GM23248 (cell line): ENCODE measurements at regions not wholly inside any gene's neighbourhood (a gene's known extent, or its start where the extent isn't known, plus 50 kb on each side); places are given as distances from the start of the nearest gene placed in this dataset.
A peak's percentile ranks its signal among the peaks of the same experiment; 100 is the strongest.

Experiments
- DNase-seq: peaks from one replicate; pipeline ENCODE4 v3.0.0-alpha.2; 2015
- H2AFZ ChIP-seq: fragments of 200-600 bp; sonication (generic); 2 replicates; pipeline ENCODE4 v1.6.1; 2016; ENCODE audit warnings: antibody characterized with exemption
- H3F3A ChIP-seq: fragments of 200-600 bp; sonication (generic); 2 replicates; pipeline ENCODE4 v1.6.1; 2016; ENCODE audit warnings: mild to moderate bottlenecking, antibody characterized with exemption, mixed run types; ENCODE audit not compliant: insufficient read depth
- H3K27ac ChIP-seq: fragments of 200-600 bp; sonication (generic); 2 replicates; pipeline ENCODE4 v1.5.1; 2016; ENCODE audit warnings: mild to moderate bottlenecking
- H3K27me3 ChIP-seq: fragments of 200-600 bp; sonication (generic); replicated peaks from 2 replicates; pipeline ENCODE4 v1.6.1; 2016; ENCODE audit warnings: mild to moderate bottlenecking; ENCODE audit not compliant: insufficient read depth
- H3K36me3 ChIP-seq: fragments of 200-600 bp; sonication (generic); 2 replicates; pipeline ENCODE4 v1.6.1; 2016; ENCODE audit warnings: low read depth, mild to moderate bottlenecking
- H3K4me1 ChIP-seq: fragments of 200-600 bp; sonication (generic); 2 replicates; pipeline ENCODE4 v1.6.1; 2016; ENCODE audit warnings: mild to moderate bottlenecking; ENCODE audit not compliant: insufficient read depth
- H3K4me2 ChIP-seq: fragments of 200-600 bp; sonication (generic); one replicate; pipeline ENCODE4 v1.6.1; 2016; ENCODE audit warnings: mild to moderate bottlenecking; ENCODE audit not compliant: unreplicated experiment
- H3K4me3 ChIP-seq: fragments of 200-600 bp; sonication (generic); 2 replicates; pipeline ENCODE4 v1.5.1; 2016; ENCODE audit warnings: mild to moderate bottlenecking
- H3K79me2 ChIP-seq: fragments of 200-600 bp; sonication (generic); 2 replicates; pipeline ENCODE4 v1.6.1; 2016; ENCODE audit warnings: mild to moderate bottlenecking; ENCODE audit not compliant: insufficient read depth
- H3K9ac ChIP-seq: fragments of 200-600 bp; sonication (generic); 2 replicates; pipeline ENCODE4 v1.6.1; 2016; ENCODE audit warnings: mild to moderate bottlenecking
- H3K9me2 ChIP-seq: fragments of 200-600 bp; sonication (generic); 2 replicates; pipeline ENCODE4 v1.6.1; 2016; ENCODE audit warnings: mixed run types, mild to moderate bottlenecking, moderate library complexity; ENCODE audit not compliant: insufficient read depth
- H3K9me3 ChIP-seq: fragments of 200-600 bp; sonication (generic); one replicate; pipeline ENCODE4 v1.6.1; 2017; ENCODE audit warnings: low read depth
- H4K20me1 ChIP-seq: fragments of 200-600 bp; sonication (generic); 2 replicates; pipeline ENCODE4 v1.6.0; 2016; ENCODE audit not compliant: insufficient read depth
- EZH2 ChIP-seq: fragments of 200-600 bp; sonication (generic); IDR thresholded peaks from 2 replicates; pipeline ENCODE4 v1.6.1; 2018; ENCODE audit warnings: antibody characterized with exemption, mild to moderate bottlenecking; ENCODE audit not compliant: insufficient read depth, poor library complexity, severe bottlenecking
- EZH2phosphoT487 ChIP-seq: fragments of 200-600 bp; sonication (generic); IDR thresholded peaks from 2 replicates; pipeline ENCODE4 v1.6.1; 2018; ENCODE audit warnings: antibody characterized with exemption, moderate library complexity, mild to moderate bottlenecking, low read depth; ENCODE audit not compliant: insufficient read depth
- WGBS, 2 experiments: methylation state at CpG; one replicate each; pipeline ENCODE4 v1.1.6; 2015 to 2017; ENCODE audit warnings: low lambda C conversion rate in 2 of 2, low coverage in 1 of 2; ENCODE audit errors: missing lambda C conversion rate in 2 of 2; 5-methylcytosine and 5-hydroxymethylcytosine counted together
- in situ Hi-C: fragments of 300-500 bp; cut with MboI; formaldehyde crosslinking; loops from 2 replicates; pipeline ENCODE4 v1.15.0; 2020

GRCh38 chr6:19754686-19755085, 82.5 kb upstream of the ID4 start:
- in situ Hi-C loops: no loop called here
- H3F3A ChIP-seq: peaks cover 45% of the 10 kb centered on the region

DNA sequence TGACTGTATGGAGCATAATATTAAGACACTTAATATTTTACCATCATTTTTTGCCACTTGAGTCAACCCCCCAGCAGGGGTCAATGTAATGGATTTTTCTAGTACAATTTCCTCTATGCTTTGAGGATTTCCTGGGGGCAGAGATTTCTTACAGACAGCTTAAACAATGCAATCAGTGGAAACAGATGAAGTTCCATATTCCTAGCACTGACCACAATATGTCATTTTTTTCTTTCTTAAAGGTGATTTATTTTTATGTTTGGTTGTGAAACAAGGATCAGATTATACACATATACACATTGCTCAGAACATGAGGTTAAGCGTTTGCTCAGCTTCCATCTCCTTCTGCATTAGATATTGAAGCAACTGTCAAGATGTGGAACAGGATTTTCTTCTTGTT, 82.0 kb upstream of the ID4 start:
- Histone ChIP-seq H3K36me3 (no peaks in the 10 kb centered on the region), H4K20me1 (no peaks in the 10 kb centered on the region), H2AFZ (no peak overlapping the region), H3K27ac (no peak overlapping the region), H3K4me1 (peaks cover 62% of the 10 kb centered on the region), H3K9ac (no peak overlapping the region), H3F3A (peaks cover 50% of the 10 kb centered on the region), H3K9me2 (no peaks in the 10 kb centered on the region), H3K9me3 (no peaks in the 10 kb centered on the region), H3K27me3 (no peaks in the 10 kb centered on the region), H3K79me2 (no peaks in the 10 kb centered on the region), H3K4me2 (no peak overlapping the region), H3K4me3 (no peak overlapping the region)
- TF ChIP-seq EZH2phosphoT487 (no peak), EZH2 (no peak)
- no peak for DNase-seq
- 85 to 93% methylated on average over 1 of the region's 1 CpG for WGBS, 2 experiments
- in situ Hi-C loops: no loop called here

More at GRCh38 chr6:19754686-19755085, 82.5 kb upstream of the ID4 start:
- Histone ChIP-seq H3K4me3 (no peak overlapping the region), H3K9me3 (no peaks in the 10 kb centered on the region), H3K79me2 (no peaks in the 10 kb centered on the region), H4K20me1 (no peaks in the 10 kb centered on the region), H3K4me1 (peaks cover 58% of the 10 kb centered on the region), H3K9me2 (no peaks in the 10 kb centered on the region), H3K9ac (no peak overlapping the region), H3K27ac (no peak overlapping the region), H3K4me2 (no peak overlapping the region), H2AFZ (no peak overlapping the region), H3K27me3 (no peaks in the 10 kb centered on the region), H3K36me3 (no peaks in the 10 kb centered on the region)
- no peak for TF ChIP-seq EZH2phosphoT487
- TF ChIP-seq EZH2: no peak
- 94 to 97% methylated on average over 2 of the region's 2 CpGs for WGBS, 2 experiments
- DNase-seq: peak; percentile 32

- DNase-seq: peak; percentile 69
- H2AFZ ChIP-seq: peak overlapping the region; percentile 51
- peaks cover 62% of the 10 kb centered on the region for H3K4me1 ChIP-seq
- H3F3A ChIP-seq: peaks cover 50% of the 10 kb centered on the region
- H3K4me2 ChIP-seq: peak overlapping the region; percentile 26
- no peaks in the 10 kb centered on the region for H3K27me3 ChIP-seq
- H4K20me1 ChIP-seq: no peaks in the 10 kb centered on the region
- WGBS, 2 experiments: 29 to 35% methylated on average over 2 of the region's 2 CpGs
- no peaks in the 10 kb centered on the region for H3K9me3 ChIP-seq
- H3K27ac ChIP-seq: peak overlapping the region; percentile 87
- peak overlapping the region; percentile 60 for H3K9ac ChIP-seq
- H3K79me2 ChIP-seq: no peaks in the 10 kb centered on the region
- in situ Hi-C loops: no loop called here
- TF ChIP-seq EZH2phosphoT487: no peak
- TF ChIP-seq EZH2: no peak
- no peaks in the 10 kb centered on the region for H3K36me3 ChIP-seq
- no peak overlapping the region for H3K4me3 ChIP-seq
- no peaks in the 10 kb centered on the region for H3K9me2 ChIP-seq
Observed at GRCh38 chr6:19757036-19757435, 80.1 kb upstream of the ID4 start.

DNA sequence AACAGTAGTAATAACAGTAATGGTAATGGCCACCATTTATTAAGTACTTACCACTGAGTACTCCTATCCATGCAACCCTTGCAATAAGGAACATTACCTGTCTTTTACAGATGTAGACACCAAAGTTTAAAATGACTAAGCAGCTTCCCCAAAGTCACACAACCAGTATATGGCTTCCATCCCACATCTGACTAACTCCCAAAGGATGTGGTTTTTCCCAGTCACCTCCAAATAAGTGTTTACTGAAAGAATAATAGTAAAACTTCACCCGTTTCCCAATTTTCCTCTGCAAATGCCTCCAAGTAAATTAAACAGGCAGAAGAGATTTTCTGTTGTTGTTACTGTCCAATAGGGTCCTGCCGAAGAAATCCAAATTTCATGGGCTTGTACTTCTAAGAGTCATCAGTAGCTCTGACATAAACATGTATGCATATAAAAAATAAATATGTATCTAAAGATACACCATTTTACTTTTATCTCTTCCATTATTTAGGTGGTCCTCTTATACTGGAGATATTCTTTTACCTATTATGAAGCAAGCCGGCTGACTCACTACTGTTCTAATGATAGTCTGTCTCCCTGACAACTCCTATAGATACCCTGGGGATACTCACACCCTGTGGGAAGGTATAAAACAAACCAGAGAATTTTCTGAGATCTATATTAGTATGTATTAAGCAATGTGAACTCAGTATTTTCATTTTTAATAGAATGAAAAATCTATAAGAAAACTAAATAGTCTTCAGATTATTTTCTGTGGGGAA, 77.9 kb upstream of the ID4 start:
- Histone ChIP-seq H3K79me2 (no peaks in the 10 kb centered on the region), H2AFZ (peak overlapping the region; percentile 24; the same call in 1 of the 2 replicates), H3K4me2 (peak overlapping the region; percentile 60), H3K9me3 (no peaks in the 10 kb centered on the region), H3K36me3 (no peaks in the 10 kb centered on the region), H3K27me3 (no peaks in the 10 kb centered on the region), H4K20me1 (no peaks in the 10 kb centered on the region), H3K9ac (peak overlapping the region; percentile 62), H3K4me3 (0 out of 2 replicates have a peak overlapping the region, but pooled peaks have one; percentile 27), H3K9me2 (no peaks in the 10 kb centered on the region), H3K4me1 (peaks cover 49% of the 10 kb centered on the region), H3K27ac (peak overlapping the region; percentile 87), H3F3A (peaks cover 44% of the 10 kb centered on the region)
- peak; percentile 90 for DNase-seq
- 35 to 38% methylated on average over 3 of the region's 3 CpGs for WGBS, 2 experiments
- no peak for TF ChIP-seq EZH2phosphoT487
- no peak for TF ChIP-seq EZH2
- in situ Hi-C loops: no loop called here
